HCT116 (cell line): ENCODE measurements at regions not wholly inside any gene's neighbourhood (a gene's known extent, or its start where the extent isn't known, plus 50 kb on each side); places are given as distances from the start of the nearest gene placed in this dataset.

Source experiments
- ATAC-seq: fragments of 200-7000 bp; cut with Tn5 transposase; 2 replicates; pipeline ENCODE4 v1.9.1; 2020; ENCODE audit warnings: mild to moderate bottlenecking, moderate library complexity
- BruUV-seq: library from RNA; stranded (reverse); fragments of 400-500 nt; replicated peaks from 2 replicates; lab custom pipeline; 2021; lab: Mats Ljungman, UMichigan
- CTCF ChIA-PET: fragments of 300-600 bp; sonication (Branson Sonifier 250); formaldehyde crosslinking; loops from one replicate; lab custom pipeline; 2021; ENCODE audit warnings: antibody characterized with exemption; lab: Charles Lee
- POLR2A ChIA-PET: fragments of 300-600, 350-600 bp; sonication (Branson Sonifier 250); formaldehyde crosslinking; loops from one replicate; lab custom pipeline; 2021; ENCODE audit warnings: antibody characterized with exemption; lab: Charles Lee
- RAD21 ChIA-PET, 2 experiments: fragments of 300-600 bp; sonication (Branson Sonifier 250); formaldehyde crosslinking; loops; one replicate each; lab custom pipeline; 2023; ENCODE audit warnings: low total read pairs in 2 of 2; ENCODE audit not compliant: uncharacterized antibody in 2 of 2, unreplicated experiment in 2 of 2, low non-redundant PET in 1 of 2; lab: Charles Lee
- DNase-seq: peaks from one replicate; pipeline ENCODE4 v3.0.0-alpha.2; 2010; ENCODE audit warnings: low read depth, low spot score
- H2AFZ ChIP-seq: fragments of 200-600 bp; shearing (Covaris generic), sonication (generic); 2 replicates; pipeline ENCODE4 v1.6.1; 2017; ENCODE audit warnings: low read depth, mixed run types, mixed read lengths, antibody characterized with exemption, low read length; ENCODE audit not compliant: poor library complexity, severe bottlenecking
- H3K27ac ChIP-seq: 2 replicates; pipeline ENCODE4 v1.5.1; 2012; ENCODE audit warnings: low read depth, low read length
- H3K27me3 ChIP-seq: fragments of 200-600 bp; sonication (generic); 2 replicates; pipeline ENCODE4 v1.6.1; 2016; ENCODE audit warnings: mixed run types, low read length, mixed read lengths; ENCODE audit not compliant: insufficient read depth
- H3K36me3 ChIP-seq, 2 experiments: fragments of 200-500 bp in 1 of 2; fragments of 200-600 bp in 1 of 2; sonication (Bioruptor generic) in 1 of 2; sonication (generic) in 1 of 2; 2 replicates each; pipeline versions ENCODE4 v1.5.1 to v1.6.1; 2014 to 2016; ENCODE audit warnings: low read length in 2 of 2, inconsistent platforms in 1 of 2, mixed read lengths in 1 of 2, mixed run types in 1 of 2; ENCODE audit not compliant: insufficient read depth in 2 of 2, control insufficient read depth in 1 of 2
- H3K4me1 ChIP-seq, 2 experiments: fragments of 200-600 bp in 1 of 2; sonication (generic) in 1 of 2; 2 replicates each; pipeline versions ENCODE4 v1.5.1 to v1.6.1; 2012 to 2017; ENCODE audit warnings: low read length in 2 of 2, inconsistent platforms in 1 of 2, mild to moderate bottlenecking in 1 of 2, mixed read lengths in 1 of 2, mixed run types in 1 of 2, moderate library complexity in 1 of 2; ENCODE audit not compliant: insufficient read depth in 2 of 2, control insufficient read depth in 1 of 2
- H3K4me2 ChIP-seq: fragments of 200-600 bp; sonication (generic); 2 replicates; pipeline ENCODE4 v1.6.1; 2017; ENCODE audit warnings: mixed run types, low read length, mixed read lengths
- H3K4me3 ChIP-seq, 2 experiments: fragments of 200-600 bp in 1 of 2; sonication (generic) in 1 of 2; replicated peaks in 1 of 2; 2 replicates each; pipeline ENCODE4 v1.5.1; 2011 to 2016; ENCODE audit warnings: low read length in 2 of 2, control low read depth in 1 of 2, low read depth in 1 of 2, mild to moderate bottlenecking in 1 of 2, mixed read lengths in 1 of 2, mixed run types in 1 of 2
- H3K79me2 ChIP-seq: fragments of 200-600 bp; sonication (generic); 2 replicates; pipeline ENCODE4 v1.6.1; 2017; ENCODE audit warnings: mild to moderate bottlenecking, mixed run types, low read length, moderate library complexity, mixed read lengths; ENCODE audit not compliant: insufficient read depth
- H3K9ac ChIP-seq: fragments of 200-600 bp; sonication (generic); 2 replicates; pipeline ENCODE4 v1.6.1; 2016; ENCODE audit warnings: low read length, mixed read lengths
- H3K9me2 ChIP-seq: fragments of 200-600 bp; sonication (generic), shearing (Covaris generic); 2 replicates; pipeline ENCODE4 v1.6.1; 2017; ENCODE audit warnings: mixed run types, mild to moderate bottlenecking, moderate library complexity; ENCODE audit not compliant: insufficient read depth
- H3K9me3 ChIP-seq, 2 experiments: fragments of 200-500 bp in 1 of 2; fragments of 200-600 bp in 1 of 2; sonication (Bioruptor generic) in 1 of 2; sonication (generic) in 1 of 2; 2 replicates each; pipeline ENCODE4 v1.6.1; 2014 to 2017; ENCODE audit warnings: low read length in 2 of 2, mixed read lengths in 2 of 2, inconsistent platforms in 1 of 2, low read depth in 1 of 2, mild to moderate bottlenecking in 1 of 2, mixed run types in 1 of 2, moderate library complexity in 1 of 2; ENCODE audit not compliant: control insufficient read depth in 1 of 2, insufficient read depth in 1 of 2
- H4K20me1 ChIP-seq: fragments of 200-600 bp; sonication (generic), shearing (Covaris generic); 2 replicates; pipeline ENCODE4 v1.6.1; 2017; ENCODE audit warnings: mixed run types, mild to moderate bottlenecking, moderate library complexity; ENCODE audit not compliant: insufficient read depth
- CBX3 ChIP-seq: IDR thresholded peaks from 2 replicates; pipeline ENCODE4 v1.6.1; 2012; ENCODE audit warnings: low read depth
- CEBPB ChIP-seq: IDR thresholded peaks from 2 replicates; pipeline ENCODE4 v1.6.1; 2012; ENCODE audit warnings: low read depth
- EGR1 ChIP-seq: IDR thresholded peaks from 2 replicates; pipeline ENCODE4 v1.6.1; 2012; ENCODE audit warnings: low read depth
- EZH2 ChIP-seq: fragments of 200-600 bp; sonication (generic); IDR thresholded peaks from 2 replicates; pipeline ENCODE4 v1.6.1; 2017; ENCODE audit warnings: antibody characterized with exemption, mixed run types
- EZH2phosphoT487 ChIP-seq: fragments of 200-600 bp; IDR thresholded peaks from 2 replicates; pipeline ENCODE4 v1.6.1; 2018; ENCODE audit warnings: antibody characterized with exemption, borderline replicate concordance
- JUND ChIP-seq: IDR thresholded peaks from 2 replicates; pipeline ENCODE4 v1.6.1; 2012
- POLR2A ChIP-seq: IDR thresholded peaks from 2 replicates; pipeline ENCODE4 v1.7.0; 2011; ENCODE audit warnings: borderline replicate concordance; ENCODE audit not compliant: insufficient read depth, insufficient read length; ENCODE audit errors: extremely low read depth
- RAD21 ChIP-seq: IDR thresholded peaks from 2 replicates; pipeline ENCODE4 v1.6.1; 2012; ENCODE audit warnings: low read depth, mild to moderate bottlenecking
- REST ChIP-seq: IDR thresholded peaks from 2 replicates; pipeline ENCODE4 v1.6.1; 2012; ENCODE audit warnings: low read depth
- SIN3A ChIP-seq: IDR thresholded peaks from 2 replicates; pipeline ENCODE4 v1.6.1; 2012; ENCODE audit warnings: low read depth
- YY1 ChIP-seq: IDR thresholded peaks from 2 replicates; pipeline ENCODE4 v1.6.1; 2011; ENCODE audit warnings: low read length, low read depth, moderate library complexity, mild to moderate bottlenecking; ENCODE audit not compliant: insufficient replicate concordance; ENCODE audit errors: extremely low read depth
- ZFX ChIP-seq: fragments of 450-650 bp; IDR thresholded peaks from 2 replicates; pipeline ENCODE4 v1.6.1; 2017
- ZNF274 ChIP-seq: fragments of 200-500 bp; sonication (Bioruptor generic); IDR thresholded peaks from 2 replicates; pipeline ENCODE4 v1.6.1; 2014; ENCODE audit warnings: mild to moderate bottlenecking, low read depth, low read length, inconsistent platforms
- intact Hi-C: fragments of 100-400 bp; cut with micrococcal nuclease; formaldehyde crosslinking; loops from 2 replicates; pipeline ENCODE4 v1.10.0; 2022
- TF ChIP-seq, protein P1 (sequence below): IDR thresholded peaks from 2 replicates; pipeline ENCODE4 v1.6.1; 2011; ENCODE audit warnings: mild to moderate bottlenecking, low read length, moderate library complexity; ENCODE audit not compliant: insufficient replicate concordance; ENCODE audit errors: extremely low read depth
- TF ChIP-seq, protein P2 (sequence below), 3 experiments: fragments of 200-600 bp in 1 of 3; sonication (generic) in 1 of 3; IDR thresholded peaks in 2 of 3; conservative IDR thresholded peaks in 1 of 3; 2 replicates each; pipeline ENCODE4 v1.5.1; 2012 to 2017; ENCODE audit warnings: low read depth in 2 of 3, low read length in 2 of 3, antibody characterized with exemption in 1 of 3, borderline replicate concordance in 1 of 3, control low read depth in 1 of 3, mild to moderate bottlenecking in 1 of 3, mixed read lengths in 1 of 3, mixed run types in 1 of 3, moderate library complexity in 1 of 3; ENCODE audit not compliant: insufficient read depth in 1 of 3

GRCh38 chr11:23725752-23726151 is 771.1 kb upstream of the LUZP2 start:
- ATAC-seq, result no peak
- no peaks in the 10 kb centered on the region for H3K4me1 ChIP-seq
- no peaks in the 10 kb centered on the region; the same call in 1 of the 2 replicates for H4K20me1 ChIP-seq
- no peak for TF ChIP-seq CBX3
- TF ChIP-seq CEBPB, result no peak
- TF ChIP-seq ZNF274, result no peak
- TF ChIP-seq SIN3A, result no peak
- TF ChIP-seq, protein P1, sequence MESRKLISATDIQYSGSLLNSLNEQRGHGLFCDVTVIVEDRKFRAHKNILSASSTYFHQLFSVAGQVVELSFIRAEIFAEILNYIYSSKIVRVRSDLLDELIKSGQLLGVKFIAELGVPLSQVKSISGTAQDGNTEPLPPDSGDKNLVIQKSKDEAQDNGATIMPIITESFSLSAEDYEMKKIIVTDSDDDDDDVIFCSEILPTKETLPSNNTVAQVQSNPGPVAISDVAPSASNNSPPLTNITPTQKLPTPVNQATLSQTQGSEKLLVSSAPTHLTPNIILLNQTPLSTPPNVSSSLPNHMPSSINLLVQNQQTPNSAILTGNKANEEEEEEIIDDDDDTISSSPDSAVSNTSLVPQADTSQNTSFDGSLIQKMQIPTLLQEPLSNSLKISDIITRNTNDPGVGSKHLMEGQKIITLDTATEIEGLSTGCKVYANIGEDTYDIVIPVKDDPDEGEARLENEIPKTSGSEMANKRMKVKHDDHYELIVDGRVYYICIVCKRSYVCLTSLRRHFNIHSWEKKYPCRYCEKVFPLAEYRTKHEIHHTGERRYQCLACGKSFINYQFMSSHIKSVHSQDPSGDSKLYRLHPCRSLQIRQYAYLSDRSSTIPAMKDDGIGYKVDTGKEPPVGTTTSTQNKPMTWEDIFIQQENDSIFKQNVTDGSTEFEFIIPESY, result no peak
- TF ChIP-seq RAD21, result no peak
- no peak for TF ChIP-seq YY1
- TF ChIP-seq, protein P2, sequence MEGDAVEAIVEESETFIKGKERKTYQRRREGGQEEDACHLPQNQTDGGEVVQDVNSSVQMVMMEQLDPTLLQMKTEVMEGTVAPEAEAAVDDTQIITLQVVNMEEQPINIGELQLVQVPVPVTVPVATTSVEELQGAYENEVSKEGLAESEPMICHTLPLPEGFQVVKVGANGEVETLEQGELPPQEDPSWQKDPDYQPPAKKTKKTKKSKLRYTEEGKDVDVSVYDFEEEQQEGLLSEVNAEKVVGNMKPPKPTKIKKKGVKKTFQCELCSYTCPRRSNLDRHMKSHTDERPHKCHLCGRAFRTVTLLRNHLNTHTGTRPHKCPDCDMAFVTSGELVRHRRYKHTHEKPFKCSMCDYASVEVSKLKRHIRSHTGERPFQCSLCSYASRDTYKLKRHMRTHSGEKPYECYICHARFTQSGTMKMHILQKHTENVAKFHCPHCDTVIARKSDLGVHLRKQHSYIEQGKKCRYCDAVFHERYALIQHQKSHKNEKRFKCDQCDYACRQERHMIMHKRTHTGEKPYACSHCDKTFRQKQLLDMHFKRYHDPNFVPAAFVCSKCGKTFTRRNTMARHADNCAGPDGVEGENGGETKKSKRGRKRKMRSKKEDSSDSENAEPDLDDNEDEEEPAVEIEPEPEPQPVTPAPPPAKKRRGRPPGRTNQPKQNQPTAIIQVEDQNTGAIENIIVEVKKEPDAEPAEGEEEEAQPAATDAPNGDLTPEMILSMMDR (IDR thresholded peaks at IDR 0.05 in 2 of 3, conservative IDR thresholded peaks at IDR 0.05 in 1 of 3; ENCODE audit: borderline replicate concordance in 1 of 3, insufficient read depth in 1 of 3, low read depth in 2 of 3, low read length in 2 of 3), result no peak
- TF ChIP-seq ZFX, result no peak
- TF ChIP-seq EZH2, result no peak
- TF ChIP-seq POLR2A, result no peak
- TF ChIP-seq EGR1, result no peak
- no peak for TF ChIP-seq REST
- TF ChIP-seq EZH2phosphoT487, result no peak
- TF ChIP-seq JUND, result no peak
- H2AFZ ChIP-seq, result no peak overlapping the region
- no TSS peak for BruUV-seq
- no peak overlapping the region for H3K4me2 ChIP-seq
- H3K36me3 ChIP-seq, result no peaks in the 10 kb centered on the region
- H3K9ac ChIP-seq, result no peak overlapping the region
- no peaks in the 10 kb centered on the region for H3K27me3 ChIP-seq
- intact Hi-C loops, result no loop called here
- POLR2A ChIA-PET, result no interaction called here
- DNase-seq, result no peak
- RAD21 ChIA-PET, result no interaction called here
- no peak overlapping the region for H3K4me3 ChIP-seq
- no peaks in the 10 kb centered on the region for H3K9me2 ChIP-seq
- peaks cover 5 to 19% of the 10 kb centered on the region in 2 experiments; a peak in 2 of 4 replicates for H3K9me3 ChIP-seq
- no peaks in the 10 kb centered on the region for H3K79me2 ChIP-seq
- CTCF ChIA-PET, result no interaction called here
- H3K27ac ChIP-seq, result no peak overlapping the region
